ENCODE measurements at regions not wholly inside any gene's neighbourhood (a gene's known extent, or its start where the extent isn't known, plus 50 kb on each side); places are given as distances from the start of the nearest gene placed in this dataset.

- H3K27ac ChIP-seq: no peak overlapping the region
- WGBS, 2 donors: 66 to 71% methylated on average over 4 of the region's 4 CpGs
- intact Hi-C loops (cut with DNase I): no loop called here
Observed at GRCh38 chr4:97238956-97239666, 904.2 kb downstream of the STPG2 start.

GRCh38 chr4:97239667-97239997, 903.6 kb downstream of the STPG2 start:
- Histone ChIP-seq H3K27me3 (no peaks in the 10 kb centered on the region), H3K4me1 (no peaks in the 10 kb centered on the region), H3K36me3 (no peaks in the 10 kb centered on the region), H3K4me3 (replicated peaks in 1 of 3) (no peak overlapping the region), H3K9me3 (no peaks in the 10 kb centered on the region), H3K27ac (no peak overlapping the region)
- intact Hi-C loops (cut with DNase I): no loop called here
- no peak for DNase-seq
- TF ChIP-seq POLR2A (IDR thresholded peaks at IDR 0.05): no peak
- no peak for TF ChIP-seq CTCF (IDR thresholded peaks at IDR 0.05)

More at GRCh38 chr4:97238956-97239666, 904.2 kb downstream of the STPG2 start:
- Histone ChIP-seq H3K4me3 (replicated peaks in 1 of 3) (no peak overlapping the region), H3K4me1 (no peaks in the 10 kb centered on the region), H3K27me3 (no peaks in the 10 kb centered on the region), H3K9me3 (no peaks in the 10 kb centered on the region), H3K36me3 (no peaks in the 10 kb centered on the region)
- DNase-seq: no peak
- TF ChIP-seq CTCF (IDR thresholded peaks at IDR 0.05) (no peak), POLR2A (IDR thresholded peaks at IDR 0.05) (no peak)

GRCh38 chr4:97252615-97253154, 890.6 kb downstream of the STPG2 start:
- WGBS, 2 donors: 48 to 51% methylated on average over 1 of the region's 1 CpG
- no peaks in the 10 kb centered on the region for H3K27me3 ChIP-seq
- TF ChIP-seq CTCF (IDR thresholded peaks at IDR 0.05): no peak
- TF ChIP-seq POLR2A (IDR thresholded peaks at IDR 0.05): no peak

GRCh38 chr4:97262769-97263168, 880.5 kb downstream of the STPG2 start:
- no peaks in the 10 kb centered on the region for H3K27me3 ChIP-seq
- no peak for TF ChIP-seq CTCF (IDR thresholded peaks at IDR 0.05)
- TF ChIP-seq POLR2A (IDR thresholded peaks at IDR 0.05): no peak
- no peaks in the 10 kb centered on the region for H3K4me1 ChIP-seq
- H3K27ac ChIP-seq: no peak overlapping the region
- intact Hi-C loops (cut with DNase I): no loop called here
- H3K9me3 ChIP-seq: no peaks in the 10 kb centered on the region
- no peak overlapping the region for H3K4me3 ChIP-seq (replicated peaks in 1 of 3)
- WGBS, 2 donors: 91 to 92% methylated on average over 6 of the region's 6 CpGs
- no peak for DNase-seq
- H3K36me3 ChIP-seq: no peaks in the 10 kb centered on the region

More at GRCh38 chr4:97252615-97253154, 890.6 kb downstream of the STPG2 start:
- no peak for DNase-seq
- intact Hi-C loops (cut with DNase I): no loop called here
- Histone ChIP-seq H3K36me3 (no peaks in the 10 kb centered on the region), H3K27ac (no peak overlapping the region), H3K4me3 (replicated peaks in 1 of 3) (no peak overlapping the region), H3K4me1 (no peaks in the 10 kb centered on the region), H3K9me3 (no peaks in the 10 kb centered on the region)

- Histone ChIP-seq H3K9me3 (no peaks in the 10 kb centered on the region), H3K36me3 (no peaks in the 10 kb centered on the region), H3K4me1 (no peaks in the 10 kb centered on the region), H3K27ac (no peak overlapping the region), H3K4me3 (replicated peaks in 1 of 3) (no peak overlapping the region), H3K27me3 (no peaks in the 10 kb centered on the region)
- 91 to 94% methylated on average over 2 of the region's 2 CpGs for WGBS, 2 donors
- DNase-seq: no peak
- intact Hi-C loops (cut with DNase I): no loop called here
- TF ChIP-seq CTCF (IDR thresholded peaks at IDR 0.05) (no peak), POLR2A (IDR thresholded peaks at IDR 0.05) (no peak)
Observed at GRCh38 chr4:97270051-97270450, 873.2 kb downstream of the STPG2 start.
